Activated CD8-positive, alpha-beta T cell treated with anti-CD3 and anti-CD28 coated beads for 36 hours (primary cell): ENCODE measurements at regions not wholly inside any gene's neighbourhood (a gene's known extent, or its start where the extent isn't known, plus 50 kb on each side); places are given as distances from the start of the nearest gene placed in this dataset.

Experiments
- ATAC-seq: fragments of 200-7000 bp; cut with Tn5 transposase; one replicate; pipeline ENCODE4 v1.10.0; 2021; ENCODE audit warnings: mild to moderate bottlenecking, moderate library complexity
- CTCF ChIA-PET: fragments of 350-600 bp; sonication (Branson Sonifier 250); formaldehyde crosslinking; loops from one replicate; lab custom pipeline; 2021; ENCODE audit warnings: antibody characterized with exemption; lab: Charles Lee
- POLR2A ChIA-PET: fragments of 350-600 bp; sonication (Branson Sonifier 250); formaldehyde crosslinking; loops from one replicate; lab custom pipeline; 2021; ENCODE audit warnings: antibody characterized with exemption; lab: Charles Lee
- DNase-seq: peaks from one replicate; pipeline ENCODE4 v3.0.0-alpha.2; 2020
- H3K27ac Mint-ChIP-seq: one replicate; pipeline ENCODE4 v1.8.0; 2021; ENCODE audit warnings: mild to moderate bottlenecking, mixed read lengths
- H3K27me3 Mint-ChIP-seq: one replicate; pipeline ENCODE4 v1.8.0; 2021; ENCODE audit warnings: mixed read lengths
- H3K36me3 Mint-ChIP-seq: one replicate; pipeline ENCODE4 v1.8.0; 2021; ENCODE audit warnings: low read depth, mixed read lengths
- H3K4me1 Mint-ChIP-seq: one replicate; pipeline ENCODE4 v1.8.0; 2021; ENCODE audit warnings: low read depth, mixed read lengths
- H3K4me3 Mint-ChIP-seq: one replicate; pipeline ENCODE4 v1.8.0; 2021; ENCODE audit warnings: mild to moderate bottlenecking, moderate library complexity, mixed read lengths
- H3K9me3 Mint-ChIP-seq: one replicate; pipeline ENCODE4 v1.8.0; 2021; ENCODE audit warnings: mixed read lengths
- CTCF ChIP-seq: fragments of 200-600 bp; IDR thresholded peaks from one replicate; pipeline ENCODE4 v1.8.0; 2022; ENCODE audit warnings: antibody characterized with exemption, mild to moderate bottlenecking
- intact Hi-C: fragments of 100-400 bp; cut with micrococcal nuclease; formaldehyde crosslinking; loops from one replicate; pipeline ENCODE4 v1.10.0; 2022

GRCh38 chr3:106675451-106675850 lies 701.8 kb upstream of the CCDC54 start:
- CTCF ChIA-PET, result no interaction called here
- no peak for DNase-seq
- peaks cover 2% of the 10 kb centered on the region for H3K27me3 Mint-ChIP-seq
- H3K27ac Mint-ChIP-seq, result no peak overlapping the region
- H3K9me3 Mint-ChIP-seq, result no peaks in the 10 kb centered on the region
- no peak for TF ChIP-seq CTCF
- no peak overlapping the region for H3K4me3 Mint-ChIP-seq
- intact Hi-C loops, result no loop called here
- POLR2A ChIA-PET, result no interaction called here
- no peak for ATAC-seq
- no peaks in the 10 kb centered on the region for H3K36me3 Mint-ChIP-seq
- no peaks in the 10 kb centered on the region for H3K4me1 Mint-ChIP-seq

DNA sequence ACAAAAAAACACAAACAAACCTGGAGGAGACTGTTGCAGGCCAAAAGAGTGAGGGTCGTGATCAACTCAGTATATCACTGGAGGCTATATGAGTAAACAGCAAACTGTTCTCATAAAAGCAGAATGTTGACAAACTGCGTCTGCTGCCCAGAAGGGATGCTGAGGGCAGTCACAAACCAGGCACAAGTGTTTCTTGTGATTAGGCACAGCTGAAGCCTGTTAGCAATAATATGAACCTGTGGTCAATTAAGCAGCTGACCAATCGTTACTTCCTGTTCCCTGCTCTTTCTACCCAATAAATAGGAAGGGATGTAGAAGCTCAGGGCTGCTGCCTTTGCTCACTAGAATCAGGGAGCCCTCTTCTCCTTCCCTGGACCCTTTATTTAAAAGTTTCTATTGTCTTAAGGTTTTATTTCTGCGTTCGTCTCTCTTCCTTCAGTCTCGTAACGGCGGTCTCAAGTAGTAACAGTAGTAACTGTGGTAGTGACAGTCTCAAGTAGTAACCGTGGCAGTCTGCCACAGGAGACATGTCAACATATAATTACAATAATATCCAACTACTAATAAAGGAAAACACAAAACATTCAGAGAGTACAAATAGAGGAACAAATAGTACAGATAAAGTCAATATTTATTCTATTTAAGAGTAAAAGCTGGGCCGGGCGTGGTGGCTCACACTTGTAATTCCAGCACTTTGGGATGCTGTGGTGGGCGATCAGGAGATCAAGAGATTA lies 698.4 kb upstream of the CCDC54 start:
- intact Hi-C loops, result no loop called here
- Mint-ChIP-seq H3K27ac (no peak overlapping the region), H3K4me1 (no peaks in the 10 kb centered on the region), H3K9me3 (no peaks in the 10 kb centered on the region), H3K36me3 (no peaks in the 10 kb centered on the region), H3K27me3 (peaks cover 5% of the 10 kb centered on the region), H3K4me3 (no peak overlapping the region)
- ChIA-PET CTCF (no interaction called here), POLR2A (no interaction called here)
- no peak for TF ChIP-seq CTCF
- DNase-seq, result no peak
- no peak for ATAC-seq

GRCh38 chr3:106683953-106684620 lies 693.2 kb upstream of the CCDC54 start:
- ATAC-seq (no peak), DNase-seq (no peak)
- H3K27ac Mint-ChIP-seq, result no peak overlapping the region
- H3K27me3 Mint-ChIP-seq, result peaks cover 7% of the 10 kb centered on the region
- CTCF ChIA-PET, result no interaction called here
- intact Hi-C loops, result no loop called here
- no peak for TF ChIP-seq CTCF
- no peaks in the 10 kb centered on the region for H3K36me3 Mint-ChIP-seq
- H3K9me3 Mint-ChIP-seq, result no peaks in the 10 kb centered on the region
- no peak overlapping the region for H3K4me3 Mint-ChIP-seq
- POLR2A ChIA-PET, result no interaction called here
- H3K4me1 Mint-ChIP-seq, result no peaks in the 10 kb centered on the region

DNA sequence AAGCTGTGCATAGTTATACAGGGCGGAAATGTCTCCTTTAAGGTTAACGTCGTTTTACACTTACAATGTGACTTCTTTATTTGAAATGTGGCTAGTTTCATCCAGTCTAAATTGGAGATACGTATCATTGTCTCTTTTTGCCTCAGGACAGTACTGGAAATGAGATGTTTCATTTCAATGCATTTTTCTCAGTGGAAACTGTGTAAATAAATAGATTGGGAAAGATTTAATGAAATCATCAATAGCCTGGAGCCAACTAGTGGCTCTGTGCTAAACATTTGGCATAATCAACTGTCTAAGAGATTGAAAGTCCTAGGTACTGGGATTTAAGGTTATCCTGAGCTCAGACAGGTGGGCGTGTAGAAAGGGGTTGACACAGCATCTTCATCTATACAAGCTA lies 691.5 kb upstream of the CCDC54 start:
- H3K36me3 Mint-ChIP-seq, result no peaks in the 10 kb centered on the region
- H3K4me3 Mint-ChIP-seq, result no peak overlapping the region
- intact Hi-C loops, result no loop called here
- no peaks in the 10 kb centered on the region for H3K9me3 Mint-ChIP-seq
- no peaks in the 10 kb centered on the region for H3K4me1 Mint-ChIP-seq
- H3K27ac Mint-ChIP-seq, result no peak overlapping the region
- H3K27me3 Mint-ChIP-seq, result peaks cover 5% of the 10 kb centered on the region
- DNase-seq, result no peak
- TF ChIP-seq CTCF, result no peak
- ATAC-seq, result no peak
- POLR2A ChIA-PET, result no interaction called here
- CTCF ChIA-PET, result no interaction called here

- no peak for ATAC-seq
- no peak overlapping the region for H3K27ac Mint-ChIP-seq
- no peak for TF ChIP-seq CTCF
- ChIA-PET CTCF (no interaction called here), POLR2A (no interaction called here)
- DNase-seq, result no peak
- H3K9me3 Mint-ChIP-seq, result no peaks in the 10 kb centered on the region
- H3K4me3 Mint-ChIP-seq, result no peak overlapping the region
- peaks cover 4% of the 10 kb centered on the region for H3K27me3 Mint-ChIP-seq
- H3K36me3 Mint-ChIP-seq, result no peaks in the 10 kb centered on the region
- intact Hi-C loops, result no loop called here
- H3K4me1 Mint-ChIP-seq, result no peaks in the 10 kb centered on the region
Measured at GRCh38 chr3:106687905-106688304, 689.3 kb upstream of the CCDC54 start.
